GM21619 (cell line): ENCODE measurements at regions not wholly inside any gene's neighbourhood (a gene's known extent, or its start where the extent isn't known, plus 50 kb on each side); places are given as distances from the start of the nearest gene placed in this dataset.
"Not testable (repeated sequence)": the region's sequence is repeated elsewhere in the genome, so short reads cannot be mapped to it uniquely, and the experiment has no call there.

Source experiments
- ATAC-seq: cut with Tn5 transposase; IDR thresholded peaks from one replicate; pipeline ENCODE4 v1.9.1; 2021; ENCODE audit not compliant: unreplicated experiment

DNA sequence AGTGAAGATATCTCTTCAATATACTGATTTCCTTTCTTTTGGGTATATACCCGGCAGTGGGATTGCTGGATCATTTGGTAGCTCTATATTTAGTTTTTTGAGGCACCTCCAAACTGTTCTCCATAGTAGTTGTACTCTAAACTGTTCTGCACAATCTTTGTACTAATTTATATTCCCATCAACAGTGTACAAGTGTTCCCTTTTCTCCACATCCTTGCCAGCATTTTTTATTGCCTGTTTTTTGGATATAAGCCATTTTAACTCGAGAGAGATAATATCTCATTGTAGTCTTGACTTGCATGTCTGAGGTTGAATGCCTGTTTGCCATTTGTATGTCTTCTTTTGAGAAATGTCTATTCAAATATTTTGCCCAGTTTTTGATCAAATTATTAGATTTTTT lies 1859.4 kb upstream of the C9orf72 start:
- not testable (repeated sequence) for ATAC-seq

GRCh38 chr9:29435368-29435767 lies 1862.1 kb upstream of the C9orf72 start:
- no peak for ATAC-seq

DNA sequence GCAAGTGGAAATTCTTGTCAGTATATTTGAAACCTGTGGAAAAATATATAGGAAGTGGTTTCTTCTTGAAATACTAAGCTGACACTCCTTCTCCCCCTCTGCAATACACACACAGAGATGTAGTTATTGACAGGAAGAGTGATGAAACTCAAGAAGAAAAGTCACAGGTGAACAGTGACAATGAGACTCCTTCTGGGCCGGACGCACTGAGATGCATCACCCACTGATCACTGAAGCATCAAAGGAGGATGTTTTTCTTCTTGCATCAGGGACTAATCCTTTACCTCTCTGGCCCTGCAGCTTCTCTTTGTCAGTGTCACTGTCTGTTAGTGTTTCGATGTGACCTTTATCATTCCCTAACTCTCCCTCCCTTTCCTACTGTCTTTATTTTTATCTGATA lies 1864.2 kb upstream of the C9orf72 start:
- ATAC-seq = no peak

- ATAC-seq = no peak
Measured at GRCh38 chr9:29439961-29440360, 1866.7 kb upstream of the C9orf72 start.

GRCh38 chr9:29440449-29440848 lies 1867.2 kb upstream of the C9orf72 start:
- no peak for ATAC-seq

DNA sequence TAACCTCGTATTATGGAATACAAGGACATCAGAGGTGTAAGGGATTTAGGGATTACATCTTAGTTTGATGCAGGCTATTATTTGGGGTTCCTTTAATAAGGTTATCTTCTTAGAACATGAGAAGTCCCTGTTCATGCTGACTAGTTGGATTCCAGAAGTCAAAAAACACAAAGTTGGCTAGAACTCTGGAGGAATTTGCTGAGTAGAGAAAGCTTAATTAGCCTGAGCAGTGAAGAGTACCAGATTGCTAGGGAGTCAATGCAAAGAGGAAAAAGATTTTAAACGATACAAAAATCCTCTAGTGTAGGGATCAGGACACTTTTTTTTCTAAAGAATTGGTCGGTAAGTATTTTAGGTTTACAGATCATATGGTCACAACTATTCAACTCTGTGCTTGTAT lies 1872.5 kb upstream of the C9orf72 start:
- ATAC-seq = no peak

DNA sequence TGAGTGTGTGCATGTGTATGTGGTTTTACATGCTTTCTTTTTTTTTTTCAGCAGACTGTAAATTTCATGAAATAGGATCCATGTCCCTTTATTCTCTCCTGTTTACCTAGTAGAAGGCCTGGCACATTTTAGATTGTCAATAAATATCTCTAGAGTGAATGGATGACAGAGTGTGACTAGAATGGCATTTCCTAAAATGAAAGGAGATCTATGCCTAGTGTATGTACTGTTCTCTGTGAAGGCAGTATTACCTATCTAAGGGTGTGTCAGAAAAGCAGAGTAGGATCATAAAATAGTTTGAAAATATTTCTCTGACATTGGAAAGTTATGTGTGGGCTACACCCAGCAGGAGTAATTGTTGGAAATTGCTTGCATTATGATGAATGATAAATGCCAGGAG lies 1876.0 kb upstream of the C9orf72 start:
- ATAC-seq = no peak

- not testable (repeated sequence) for ATAC-seq
Measured at GRCh38 chr9:29450343-29450875, 1877.1 kb upstream of the C9orf72 start.

- ATAC-seq = no peak
Measured at GRCh38 chr9:29456940-29457339, 1883.7 kb upstream of the C9orf72 start.

GRCh38 chr9:29475471-29475870 lies 1902.2 kb upstream of the C9orf72 start:
- no peak for ATAC-seq

- ATAC-seq = no peak
Measured at GRCh38 chr9:29511680-29512079, 1938.4 kb upstream of the C9orf72 start.

DNA sequence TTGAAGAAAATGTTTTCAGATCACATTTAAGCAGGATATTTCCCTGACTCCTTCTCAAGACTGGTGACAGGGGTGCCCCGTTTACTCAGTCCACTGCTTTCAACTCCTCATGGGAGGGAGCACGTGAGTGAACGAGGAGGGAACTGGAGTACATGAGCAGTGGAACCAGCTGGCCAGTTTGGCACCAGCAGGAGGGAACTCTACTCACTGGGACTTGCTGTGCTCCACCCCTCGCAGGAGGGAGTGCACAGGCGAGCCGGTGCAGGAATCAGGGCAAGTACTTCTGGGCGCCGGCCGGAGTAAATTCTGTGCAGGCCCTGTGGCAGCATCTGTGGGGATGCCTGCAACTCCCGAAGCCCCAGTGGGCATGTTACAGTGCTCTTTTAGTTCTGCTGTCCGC lies 1941.1 kb upstream of the C9orf72 start:
- no peak for ATAC-seq

DNA sequence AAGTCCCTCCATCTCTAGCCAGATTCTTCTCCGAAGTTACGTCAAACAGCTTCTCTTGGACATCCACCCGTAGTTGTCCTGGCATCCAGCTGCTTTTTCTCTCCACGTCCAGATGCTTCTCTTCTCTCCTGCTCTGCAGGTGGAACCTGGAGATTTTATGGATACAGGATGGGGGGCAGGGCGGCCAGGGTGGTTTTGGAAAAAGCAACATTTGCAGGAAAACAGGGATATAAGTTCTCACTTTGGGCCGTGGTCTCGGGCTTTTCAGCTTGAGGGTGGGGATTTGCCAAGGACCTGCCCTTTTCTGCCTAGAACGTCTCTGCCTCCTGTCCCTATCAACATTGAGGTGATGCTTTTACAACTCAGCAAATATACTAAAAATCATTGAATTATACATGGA lies 1941.6 kb upstream of the C9orf72 start:
- ATAC-seq = no peak

DNA sequence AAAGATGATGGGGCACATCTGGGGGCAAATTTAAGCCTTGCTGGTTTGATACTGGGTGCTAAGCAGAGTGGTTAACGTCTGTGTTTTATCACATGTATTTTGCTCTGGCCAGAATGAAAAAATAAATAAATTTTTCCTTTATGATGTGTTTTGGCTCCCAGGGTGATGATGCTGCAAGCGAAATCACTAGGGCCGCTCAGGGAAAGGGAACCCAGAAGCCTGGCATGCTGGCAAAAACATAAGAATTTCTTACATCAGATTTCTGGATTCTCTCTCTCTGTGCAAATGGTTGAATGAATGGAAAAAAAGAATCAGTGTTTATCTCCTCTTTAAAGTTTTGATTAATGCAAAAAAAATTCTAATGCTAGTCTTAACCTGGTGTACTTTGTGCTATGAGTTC lies 1975.2 kb upstream of the C9orf72 start:
- no peak for ATAC-seq

- no peak for ATAC-seq
Measured at GRCh38 chr9:29555502-29555901, 1982.2 kb upstream of the C9orf72 start.

- no peak for ATAC-seq
Measured at GRCh38 chr9:29556317-29556716, 1983.0 kb upstream of the C9orf72 start.

- no peak for ATAC-seq
Measured at GRCh38 chr9:29556746-29557145, 1983.5 kb upstream of the C9orf72 start.

DNA sequence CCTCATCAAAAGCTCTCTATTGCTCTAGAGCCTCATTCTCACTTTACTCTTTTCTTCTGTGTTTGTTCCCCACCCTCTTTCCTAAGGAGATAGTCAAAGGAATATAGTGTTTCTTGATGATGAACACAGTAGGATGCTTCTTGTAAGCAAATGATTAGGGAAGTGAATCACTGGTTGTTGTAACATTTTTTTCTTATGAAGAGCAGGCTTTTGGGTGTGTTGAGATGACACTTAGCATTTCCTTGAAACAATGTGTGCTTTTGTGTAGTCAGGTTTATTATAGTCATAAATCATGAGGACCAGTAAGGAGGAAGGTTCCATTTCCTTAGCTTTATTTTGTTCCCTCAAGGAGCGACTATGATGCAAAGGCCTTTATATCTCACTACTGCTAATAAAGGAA lies 1991.3 kb upstream of the C9orf72 start:
- ATAC-seq = no peak

GRCh38 chr9:29575219-29575618 lies 2001.9 kb upstream of the C9orf72 start:
- ATAC-seq = no peak

DNA sequence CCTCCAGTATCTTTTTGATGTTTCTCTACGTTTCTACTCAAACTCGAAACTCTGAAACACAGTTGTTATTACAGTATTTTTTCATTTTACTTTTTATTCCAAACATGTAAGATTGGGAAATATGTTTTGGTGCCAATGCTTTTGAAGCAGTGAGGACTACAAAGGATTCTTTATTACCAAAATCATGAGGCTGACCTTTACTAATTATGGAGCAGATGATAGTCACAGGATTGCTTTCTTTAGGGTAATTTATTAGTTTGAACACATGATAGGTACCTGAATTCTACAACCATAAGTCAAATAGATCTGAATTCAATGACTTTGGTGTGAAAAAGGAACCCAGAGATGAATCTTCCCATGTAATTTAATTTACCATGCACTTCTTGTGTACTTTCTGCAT lies 2015.1 kb upstream of the C9orf72 start:
- no peak for ATAC-seq

- ATAC-seq = no peak
Measured at GRCh38 chr9:29609282-29609681, 2036.0 kb upstream of the C9orf72 start.

DNA sequence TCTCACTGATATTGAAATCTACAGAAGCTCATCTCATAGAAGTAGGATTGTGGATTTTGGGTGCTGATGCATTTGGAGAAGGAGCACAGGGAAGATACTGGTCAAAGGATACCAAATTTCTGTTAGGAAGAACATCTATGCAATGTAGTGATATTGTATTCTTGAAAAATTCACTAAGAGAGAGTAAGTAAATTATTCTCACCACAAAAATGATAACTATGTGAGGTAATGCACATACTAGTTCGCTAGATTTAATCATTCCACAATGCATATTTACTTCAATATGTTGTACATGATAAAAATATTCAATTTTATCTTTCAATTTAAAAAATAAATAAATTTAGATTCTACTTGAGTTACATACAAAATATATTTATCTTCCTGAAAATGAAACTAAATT lies 2040.5 kb upstream of the C9orf72 start:
- no peak for ATAC-seq

DNA sequence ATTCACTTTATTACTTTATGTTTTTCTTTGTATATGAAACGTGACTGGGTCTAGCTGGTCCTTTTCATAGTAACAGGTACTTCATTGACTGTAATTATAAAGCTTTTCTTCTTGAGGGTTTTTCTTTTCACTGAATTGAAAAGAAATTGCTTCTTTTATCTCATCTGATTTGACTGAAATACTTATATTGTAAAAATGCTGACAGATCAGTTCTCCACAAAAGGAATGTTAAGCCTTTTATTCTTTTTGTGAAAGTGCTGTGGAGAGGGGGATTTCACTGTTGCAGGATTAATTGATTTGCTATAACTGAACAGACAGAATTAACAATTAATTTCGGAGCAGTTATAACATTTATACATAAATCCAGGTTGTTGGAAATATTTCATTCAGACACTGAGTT lies 2043.6 kb upstream of the C9orf72 start:
- no peak for ATAC-seq

DNA sequence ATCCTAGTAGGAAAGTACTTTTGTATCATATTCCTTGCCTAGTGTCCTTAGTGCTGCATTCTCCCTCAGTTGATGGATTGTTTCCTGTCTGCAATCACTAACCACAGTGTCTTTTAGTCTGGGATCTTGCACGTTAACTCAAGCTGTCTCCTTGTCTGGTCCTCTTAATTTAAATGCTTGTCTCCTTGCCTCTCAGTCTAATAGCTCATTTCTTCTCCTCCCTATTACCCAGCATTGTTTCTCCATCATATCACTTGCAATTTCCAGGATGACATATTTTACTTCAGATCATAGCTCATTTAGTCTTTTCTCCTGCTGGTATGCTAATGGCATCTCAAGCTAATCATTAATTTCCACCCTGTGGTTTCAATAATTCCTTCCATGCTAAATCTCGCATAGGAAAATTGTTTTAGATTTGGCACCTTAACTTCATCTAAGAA lies 2052.0 kb upstream of the C9orf72 start:
- no peak for ATAC-seq
